Heart left ventricle (tissue), 16 donors: ENCODE measurements at regions not wholly inside any gene's neighbourhood (a gene's known extent, or its start where the extent isn't known, plus 50 kb on each side); places are given as distances from the start of the nearest gene placed in this dataset.

Source experiments
- ATAC-seq, 4 donors: fragments of 200-7000 bp; cut with Tn5 transposase; one replicate each; pipeline ENCODE4 v1.9.1; 2020 to 2022; ENCODE audit warnings: moderate library complexity in 4 of 4, mild to moderate bottlenecking in 3 of 4, moderate number of reproducible peaks in 1 of 4
- DNase-seq, 5 donors: peaks; one replicate each; pipeline ENCODE4 v3.0.0-alpha.2; 2020
- H3K27ac ChIP-seq, 12 donors: fragments of 200-600 bp; sonication (generic) in 4 of 12; one replicate each; pipeline versions ENCODE4 v1.5.0 to v1.8.0; 2016 to 2022; ENCODE audit warnings: mild to moderate bottlenecking in 2 of 12
- H3K27me3 ChIP-seq, 9 donors: fragments of 200-600 bp; sonication (generic) in 2 of 9; one replicate each; pipeline versions ENCODE4 v1.5.1 to v1.8.0; 2016 to 2022; ENCODE audit warnings: mild to moderate bottlenecking in 3 of 9
- H3K36me3 ChIP-seq, 9 donors: fragments of 200-600 bp; sonication (generic) in 2 of 9; one replicate each; pipeline versions ENCODE4 v1.5.0 to v1.8.0; 2018 to 2022; ENCODE audit warnings: mild to moderate bottlenecking in 2 of 9
- H3K4me1 ChIP-seq, 12 donors: fragments of 200-600 bp; sonication (generic) in 4 of 12; one replicate each; pipeline versions ENCODE4 v1.5.0 to v1.8.0; 2016 to 2022; ENCODE audit warnings: mild to moderate bottlenecking in 3 of 12
- H3K4me3 ChIP-seq, 12 donors: fragments of 200-600 bp; sonication (generic) in 4 of 12; one replicate each; pipeline versions ENCODE4 v1.5.0 to v1.8.0; 2017 to 2022; ENCODE audit warnings: mild to moderate bottlenecking in 9 of 12, moderate library complexity in 4 of 12
- H3K9me3 ChIP-seq, 12 donors: fragments of 200-600 bp; sonication (generic) in 4 of 12; one replicate each; pipeline versions ENCODE4 v1.5.0 to v1.8.0; 2016 to 2022; ENCODE audit warnings: mild to moderate bottlenecking in 1 of 12
- POLR2A ChIP-seq, 2 donors: fragments of 450-650 bp; IDR thresholded peaks; one replicate each; pipeline ENCODE4 v1.6.1; 2017; ENCODE audit warnings: antibody characterized with exemption in 2 of 2, mild to moderate bottlenecking in 2 of 2, moderate library complexity in 2 of 2
- WGBS, 4 donors: extraction: QIAGEN DNeasy Blood & Tissue Kit in 2 of 4; methylation state at CpG; one replicate each; pipeline versions ENCODE4 v1.1.5 to v1.1.7; 2013 to 2018; 5-methylcytosine and 5-hydroxymethylcytosine counted together
- intact Hi-C, 10 donors: fragments of 100-400 bp; cut with DNase I; formaldehyde crosslinking; loops; one replicate each; pipeline versions ENCODE4 v1.11.1 to v1.14.2; 2022
- TF ChIP-seq, protein P1 (sequence below), 12 donors: fragments of 200-600 bp; sonication (generic) in 4 of 12; IDR thresholded peaks; one replicate each; pipeline versions ENCODE4 v1.5.0 to v1.8.0; 2018 to 2022; ENCODE audit warnings: antibody characterized with exemption in 12 of 12, mild to moderate bottlenecking in 5 of 12
- donor health status: ischemic (EF 13 %, LVEDD 7.1; RV severe dilation, severe dysfunction).
- donor health status: healthy with polysubstance abuse.
- donor health status: DM: no; HTN: yes; CAD: no.
- donor health status: DM: no; HTN: no; CAD: no.
- donor health status: ischemic (EF 25% LVEDD 6.9; RV normal size, moderate dysfunction).
- donor health status: ischemic (EF 25% LVEDD 5.7; RV mildly dilated, moderate dysfunction).
- donor health status: healthy.
- donor health status: DM: yes; HTN: yes; CAD: no.
- donor health status: ischemic (EF 35%, LVEDD 5.7; RV mildly dilated, moderate dysfunction).
- donor health status: nonischemic (EF 11% LVEDD 7.7; RV severe dilation, severe dysfunction).
- donor health status: DM: yes; HTN: yes; CAD: no.
- donor health status: PGD.
- donor health status: ischemic (EF 29% LVEDD 5.4; RV normal size, mild dysfunction).
- donor health status: nonischemic (EF 23%, LVEDD 6.1; RV moderate dilation, normal function).

DNA sequence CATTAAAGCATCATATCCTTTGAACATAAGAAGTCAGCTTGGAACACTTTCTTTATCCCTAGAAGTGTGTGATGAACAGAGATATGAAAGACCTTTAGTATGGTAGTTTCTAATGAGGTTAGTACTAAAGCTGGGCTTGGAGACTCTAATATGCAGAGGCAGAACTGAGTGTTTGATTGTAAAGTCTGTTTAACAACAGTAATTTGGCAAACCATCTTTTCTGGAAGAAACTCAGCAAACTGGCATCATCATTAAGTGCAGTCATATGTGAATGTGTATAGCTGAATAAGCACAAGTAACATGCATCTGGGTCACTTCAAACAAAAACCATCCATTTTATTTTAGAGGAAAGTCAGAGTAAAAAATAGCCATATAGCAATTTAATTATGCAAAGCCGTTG is 385.9 kb upstream of the MAD2L1 start:
- 74 to 85% (median 78%) methylated on average over 1 of the region's 1 CpG for WGBS, 4 donors
- TF ChIP-seq, protein P1, sequence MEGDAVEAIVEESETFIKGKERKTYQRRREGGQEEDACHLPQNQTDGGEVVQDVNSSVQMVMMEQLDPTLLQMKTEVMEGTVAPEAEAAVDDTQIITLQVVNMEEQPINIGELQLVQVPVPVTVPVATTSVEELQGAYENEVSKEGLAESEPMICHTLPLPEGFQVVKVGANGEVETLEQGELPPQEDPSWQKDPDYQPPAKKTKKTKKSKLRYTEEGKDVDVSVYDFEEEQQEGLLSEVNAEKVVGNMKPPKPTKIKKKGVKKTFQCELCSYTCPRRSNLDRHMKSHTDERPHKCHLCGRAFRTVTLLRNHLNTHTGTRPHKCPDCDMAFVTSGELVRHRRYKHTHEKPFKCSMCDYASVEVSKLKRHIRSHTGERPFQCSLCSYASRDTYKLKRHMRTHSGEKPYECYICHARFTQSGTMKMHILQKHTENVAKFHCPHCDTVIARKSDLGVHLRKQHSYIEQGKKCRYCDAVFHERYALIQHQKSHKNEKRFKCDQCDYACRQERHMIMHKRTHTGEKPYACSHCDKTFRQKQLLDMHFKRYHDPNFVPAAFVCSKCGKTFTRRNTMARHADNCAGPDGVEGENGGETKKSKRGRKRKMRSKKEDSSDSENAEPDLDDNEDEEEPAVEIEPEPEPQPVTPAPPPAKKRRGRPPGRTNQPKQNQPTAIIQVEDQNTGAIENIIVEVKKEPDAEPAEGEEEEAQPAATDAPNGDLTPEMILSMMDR (IDR thresholded peaks at IDR 0.05) = no peak
- no peak for TF ChIP-seq POLR2A (IDR thresholded peaks at IDR 0.05)
- Histone ChIP-seq H3K27ac (no peak overlapping the region), H3K27me3 (no peaks in the 10 kb centered on the region), H3K36me3 (no peaks in the 10 kb centered on the region), H3K4me3 (no peak overlapping the region), H3K4me1 (peaks cover 0 to 5% (median 0%) of the 10 kb centered on the region in 12 donors), H3K9me3 (no peaks in the 10 kb centered on the region)
- intact Hi-C loops = no loop called here
- DNase-seq = no peak
- no peak for ATAC-seq

DNA sequence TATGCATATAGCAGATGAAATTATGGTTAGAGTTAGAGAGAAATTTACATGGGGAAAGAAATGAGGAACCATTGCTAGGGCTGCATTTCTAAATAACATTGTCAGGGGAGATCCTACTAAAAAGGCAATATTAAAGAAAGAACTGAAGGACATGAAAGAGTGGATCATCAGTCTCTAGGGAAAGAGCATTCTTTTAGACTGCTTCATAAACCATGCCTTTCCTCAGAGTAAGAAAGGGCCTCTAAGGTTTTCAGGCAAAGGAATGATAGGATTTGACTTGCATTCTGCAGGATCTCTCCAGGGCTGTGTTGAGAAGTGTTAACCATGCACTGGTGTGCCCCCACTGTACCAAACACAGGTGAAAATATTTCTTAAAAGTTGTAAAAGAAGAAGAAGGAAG is 385.4 kb upstream of the MAD2L1 start:
- no peaks in the 10 kb centered on the region for H3K36me3 ChIP-seq
- DNase-seq = no peak
- no peaks in the 10 kb centered on the region for H3K27me3 ChIP-seq
- peaks cover 0 to 6% (median 0%) of the 10 kb centered on the region in 12 donors for H3K4me1 ChIP-seq
- no peak for TF ChIP-seq POLR2A (IDR thresholded peaks at IDR 0.05)
- TF ChIP-seq, protein P1 (IDR thresholded peaks at IDR 0.05) = no peak
- no peak overlapping the region for H3K4me3 ChIP-seq
- intact Hi-C loops = no loop called here
- no peaks in the 10 kb centered on the region for H3K9me3 ChIP-seq
- no peak overlapping the region for H3K27ac ChIP-seq
- ATAC-seq = no peak

DNA sequence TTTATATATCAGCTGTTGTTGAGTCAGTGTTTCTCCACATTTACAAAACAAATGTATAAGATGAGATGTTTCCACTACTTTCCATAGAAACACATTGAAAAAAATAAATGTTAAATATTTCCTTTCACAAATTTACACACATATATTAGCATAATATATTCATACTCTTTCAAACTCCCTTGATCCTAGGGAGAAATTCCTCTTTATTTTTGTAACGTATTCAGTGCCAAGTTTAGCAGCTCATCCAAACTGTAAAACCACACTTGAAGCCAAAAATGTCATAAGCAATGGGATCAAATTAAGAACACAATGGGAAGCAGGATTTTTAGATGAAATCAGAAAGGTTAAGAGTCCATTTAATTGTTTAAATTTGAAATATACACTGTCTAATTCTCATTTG is 381.1 kb upstream of the MAD2L1 start:
- 17 to 28% (median 19%) methylated on average over 1 of the region's 1 CpG for WGBS, 4 donors
- H3K4me1 ChIP-seq = peaks cover 0 to 6% (median 0%) of the 10 kb centered on the region in 12 donors
- TF ChIP-seq, protein P1 (IDR thresholded peaks at IDR 0.05) = no peak
- no peak for TF ChIP-seq POLR2A (IDR thresholded peaks at IDR 0.05)
- no peak overlapping the region for H3K27ac ChIP-seq
- no peaks in the 10 kb centered on the region for H3K9me3 ChIP-seq
- intact Hi-C loops = no loop called here
- ATAC-seq (no peak), DNase-seq (no peak)
- H3K36me3 ChIP-seq = no peaks in the 10 kb centered on the region
- H3K27me3 ChIP-seq = no peaks in the 10 kb centered on the region
- no peak overlapping the region for H3K4me3 ChIP-seq

DNA sequence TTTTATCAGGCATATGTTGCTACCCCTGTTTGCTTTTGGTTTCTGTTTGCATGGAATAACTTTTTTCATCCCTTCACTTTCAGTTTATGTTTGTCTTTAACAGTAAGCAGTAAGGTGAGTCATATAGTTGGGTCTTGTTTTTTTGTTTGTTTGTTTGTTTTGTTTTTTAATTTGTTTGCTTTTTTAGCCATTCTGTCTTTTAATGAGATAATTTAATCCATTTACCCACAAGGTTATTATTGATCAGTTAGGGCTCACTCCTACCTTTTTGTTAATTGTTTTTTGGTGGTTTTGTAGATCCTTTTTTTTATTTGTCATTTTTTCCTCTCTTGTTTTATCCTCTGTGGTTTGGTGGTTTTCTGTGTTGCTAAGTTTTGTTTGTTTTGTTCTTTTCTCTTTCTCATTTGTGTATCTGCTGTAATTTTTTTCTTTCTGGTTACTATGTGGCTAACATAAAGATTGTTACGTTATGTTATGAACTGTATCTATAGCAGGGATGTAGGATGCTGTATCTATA is 379.5 kb upstream of the MAD2L1 start:
- WGBS, 4 donors = 87 to 93% (median 89%) methylated on average over 1 of the region's 1 CpG
- intact Hi-C loops = no loop called here
- H3K4me3 ChIP-seq = no peak overlapping the region
- DNase-seq = no peak
- no peaks in the 10 kb centered on the region for H3K36me3 ChIP-seq
- H3K4me1 ChIP-seq = peaks cover 0 to 6% (median 0%) of the 10 kb centered on the region in 12 donors
- H3K9me3 ChIP-seq = no peaks in the 10 kb centered on the region
- ATAC-seq = no peak
- TF ChIP-seq, protein P1 (IDR thresholded peaks at IDR 0.05) = no peak
- no peak for TF ChIP-seq POLR2A (IDR thresholded peaks at IDR 0.05)
- H3K27ac ChIP-seq = no peak overlapping the region
- no peaks in the 10 kb centered on the region for H3K27me3 ChIP-seq
